Neural cell (in vitro differentiated cells): ENCODE measurements at regions not wholly inside any gene's neighbourhood (a gene's known extent, or its start where the extent isn't known, plus 50 kb on each side); places are given as distances from the start of the nearest gene placed in this dataset.

ENCODE experiments used
- H2AFZ ChIP-seq: fragments of 200-600, 300-800 bp; sonication (generic), shearing (Covaris generic); 2 replicates; pipeline ENCODE4 v1.6.0; 2014; ENCODE audit warnings: low read depth, mild to moderate bottlenecking, antibody characterized with exemption, low read length, moderate library complexity
- H3F3A ChIP-seq: fragments of 200-600 bp; shearing (Covaris generic); 2 replicates; pipeline ENCODE4 v1.6.1; 2016; ENCODE audit warnings: mild to moderate bottlenecking, moderate library complexity, mixed read lengths, antibody characterized with exemption, low read length; ENCODE audit not compliant: insufficient read depth, poor library complexity, severe bottlenecking
- H3K27ac ChIP-seq: fragments of 200-600, 300-800 bp; sonication (generic), shearing (Covaris generic); 2 replicates; pipeline ENCODE4 v1.5.1; 2014; ENCODE audit warnings: mild to moderate bottlenecking, low read length, moderate library complexity
- H3K27me3 ChIP-seq: fragments of 300-800, 200-600 bp; sonication (generic), shearing (Covaris generic); 2 replicates; pipeline ENCODE4 v1.6.0; 2014; ENCODE audit warnings: mild to moderate bottlenecking, low read depth, low read length, moderate library complexity; ENCODE audit not compliant: insufficient read depth
- H3K36me3 ChIP-seq: fragments of 300-800, 200-600 bp; sonication (generic), shearing (Covaris generic); 2 replicates; pipeline ENCODE4 v1.5.1; 2014; ENCODE audit warnings: mild to moderate bottlenecking, antibody characterized with exemption, low read length, moderate library complexity; ENCODE audit not compliant: insufficient read depth
- H3K4me2 ChIP-seq: fragments of 300-800, 200-600 bp; sonication (generic), shearing (Covaris generic); 2 replicates; pipeline ENCODE4 v1.6.0; 2014; ENCODE audit warnings: mild to moderate bottlenecking, low read length
- H3K4me3 ChIP-seq: fragments of 300-800, 200-600 bp; sonication (generic), shearing (Covaris generic); 2 replicates; pipeline ENCODE4 v1.5.1; 2014; ENCODE audit warnings: mild to moderate bottlenecking, low read length, moderate library complexity
- H3K79me2 ChIP-seq: fragments of 200-600 bp; shearing (Covaris generic); replicated peaks from 2 replicates; pipeline ENCODE4 v1.6.0; 2014; ENCODE audit warnings: mild to moderate bottlenecking, low read length, moderate library complexity; ENCODE audit not compliant: insufficient read depth
- H3K9ac ChIP-seq: fragments of 300-800, 200-600 bp; sonication (generic), shearing (Covaris generic); 2 replicates; pipeline ENCODE4 v1.6.1; 2016; ENCODE audit warnings: mild to moderate bottlenecking, low read length, mixed read lengths
- H3K9me2 ChIP-seq: fragments of 200-600 bp; shearing (Covaris generic); 2 replicates; pipeline ENCODE4 v1.6.1; 2016; ENCODE audit warnings: mild to moderate bottlenecking, low read length, mixed read lengths; ENCODE audit not compliant: insufficient read depth
- H3K9me3 ChIP-seq: fragments of 200-600, 300-800 bp; sonication (generic), shearing (Covaris generic); 2 replicates; pipeline ENCODE4 v1.6.1; 2016; ENCODE audit warnings: mild to moderate bottlenecking, mixed run types, low read length, moderate library complexity, mixed read lengths
- H4K20me1 ChIP-seq: fragments of 200-600 bp; shearing (Covaris generic); 2 replicates; pipeline ENCODE4 v1.6.1; 2016; ENCODE audit warnings: mild to moderate bottlenecking, mixed run types; ENCODE audit not compliant: insufficient read depth
- EP300 ChIP-seq: fragments of 450-650 bp; conservative IDR thresholded peaks from 2 replicates; pipeline ENCODE4 v1.6.1; 2014; ENCODE audit warnings: antibody characterized with exemption, mild to moderate bottlenecking, moderate library complexity; ENCODE audit not compliant: poor library complexity, severe bottlenecking
- EZH2 ChIP-seq: fragments of 200-600, 300-800 bp; shearing (Covaris generic), sonication (generic); IDR thresholded peaks from 2 replicates; pipeline ENCODE4 v1.6.1; 2014; ENCODE audit warnings: antibody characterized with exemption, low read length, borderline replicate concordance, mild to moderate bottlenecking; ENCODE audit not compliant: insufficient read depth, poor library complexity, severe bottlenecking
- MXI1 ChIP-seq: fragments of 450-650 bp; conservative IDR thresholded peaks from 2 replicates; pipeline ENCODE4 v1.6.1; 2014; ENCODE audit warnings: antibody characterized with exemption, mild to moderate bottlenecking; ENCODE audit not compliant: poor library complexity, severe bottlenecking
- POLR2AphosphoS5 ChIP-seq: IDR thresholded peaks from 2 replicates; pipeline ENCODE4 v1.6.1; 2012
- RAD21 ChIP-seq: fragments of 450-650 bp; conservative IDR thresholded peaks from 2 replicates; pipeline ENCODE4 v1.6.1; 2014; ENCODE audit warnings: antibody characterized with exemption, mild to moderate bottlenecking, moderate library complexity
- REST ChIP-seq: IDR thresholded peaks from 2 replicates; pipeline ENCODE4 v1.6.1; 2012; ENCODE audit warnings: borderline replicate concordance
- SMC3 ChIP-seq: fragments of 450-650 bp; conservative IDR thresholded peaks from 2 replicates; pipeline ENCODE4 v1.6.1; 2014; ENCODE audit warnings: antibody characterized with exemption, mild to moderate bottlenecking, moderate library complexity; ENCODE audit not compliant: poor library complexity
- TAF1 ChIP-seq: IDR thresholded peaks from 2 replicates; pipeline ENCODE4 v1.6.1; 2012; ENCODE audit warnings: low read depth
- TF ChIP-seq, protein P1 (sequence below): fragments of 450-650 bp; IDR thresholded peaks from 2 replicates; pipeline ENCODE4 v1.5.1; 2014; ENCODE audit warnings: antibody characterized with exemption, mild to moderate bottlenecking, moderate library complexity; ENCODE audit not compliant: poor library complexity, severe bottlenecking

GRCh38 chr2:12076810-12077209 lies 330.4 kb downstream of the LPIN1 start:
- Histone ChIP-seq H2AFZ (no peak overlapping the region), H4K20me1 (no peaks in the 10 kb centered on the region), H3F3A (no peaks in the 10 kb centered on the region), H3K9ac (no peak overlapping the region), H3K79me2 (no peaks in the 10 kb centered on the region), H3K27me3 (no peaks in the 10 kb centered on the region), H3K4me3 (no peak overlapping the region), H3K4me2 (no peak overlapping the region), H3K9me3 (no peaks in the 10 kb centered on the region), H3K36me3 (no peaks in the 10 kb centered on the region), H3K9me2 (no peaks in the 10 kb centered on the region), H3K27ac (no peak overlapping the region)
- no peak for TF ChIP-seq REST
- no peak for TF ChIP-seq RAD21
- no peak for TF ChIP-seq POLR2AphosphoS5
- no peak for TF ChIP-seq MXI1
- no peak for TF ChIP-seq EZH2
- TF ChIP-seq EP300 = no peak
- TF ChIP-seq SMC3 = no peak
- TF ChIP-seq TAF1 = no peak
- TF ChIP-seq, protein P1, sequence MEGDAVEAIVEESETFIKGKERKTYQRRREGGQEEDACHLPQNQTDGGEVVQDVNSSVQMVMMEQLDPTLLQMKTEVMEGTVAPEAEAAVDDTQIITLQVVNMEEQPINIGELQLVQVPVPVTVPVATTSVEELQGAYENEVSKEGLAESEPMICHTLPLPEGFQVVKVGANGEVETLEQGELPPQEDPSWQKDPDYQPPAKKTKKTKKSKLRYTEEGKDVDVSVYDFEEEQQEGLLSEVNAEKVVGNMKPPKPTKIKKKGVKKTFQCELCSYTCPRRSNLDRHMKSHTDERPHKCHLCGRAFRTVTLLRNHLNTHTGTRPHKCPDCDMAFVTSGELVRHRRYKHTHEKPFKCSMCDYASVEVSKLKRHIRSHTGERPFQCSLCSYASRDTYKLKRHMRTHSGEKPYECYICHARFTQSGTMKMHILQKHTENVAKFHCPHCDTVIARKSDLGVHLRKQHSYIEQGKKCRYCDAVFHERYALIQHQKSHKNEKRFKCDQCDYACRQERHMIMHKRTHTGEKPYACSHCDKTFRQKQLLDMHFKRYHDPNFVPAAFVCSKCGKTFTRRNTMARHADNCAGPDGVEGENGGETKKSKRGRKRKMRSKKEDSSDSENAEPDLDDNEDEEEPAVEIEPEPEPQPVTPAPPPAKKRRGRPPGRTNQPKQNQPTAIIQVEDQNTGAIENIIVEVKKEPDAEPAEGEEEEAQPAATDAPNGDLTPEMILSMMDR = no peak

DNA sequence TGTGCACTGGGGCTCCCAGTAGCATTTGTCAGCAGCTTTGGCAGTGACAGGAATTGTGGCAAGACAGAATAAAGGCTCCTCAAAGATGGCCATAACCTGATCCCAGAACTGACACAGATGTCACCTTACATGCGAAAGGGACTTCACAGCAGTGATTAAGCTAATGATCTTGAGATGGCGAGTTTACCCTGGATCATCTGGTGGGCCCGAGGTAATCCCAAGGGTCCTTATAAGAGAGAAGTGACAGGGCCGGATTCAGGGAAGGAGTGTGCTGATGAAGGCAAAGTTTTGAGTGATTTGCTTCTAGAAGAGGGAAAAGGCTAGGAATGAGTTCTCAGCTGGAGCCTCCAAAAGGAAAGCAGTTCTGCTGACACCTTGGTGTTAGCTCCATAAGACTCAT lies 333.9 kb downstream of the LPIN1 start:
- H4K20me1 ChIP-seq = no peaks in the 10 kb centered on the region
- H2AFZ ChIP-seq = no peak overlapping the region
- H3K4me3 ChIP-seq = no peak overlapping the region
- H3K9ac ChIP-seq = no peak overlapping the region
- no peaks in the 10 kb centered on the region for H3K9me2 ChIP-seq
- no peak overlapping the region for H3K4me2 ChIP-seq
- no peaks in the 10 kb centered on the region for H3K9me3 ChIP-seq
- no peaks in the 10 kb centered on the region for H3K79me2 ChIP-seq
- H3K27ac ChIP-seq = no peak overlapping the region
- no peaks in the 10 kb centered on the region for H3K36me3 ChIP-seq
- H3F3A ChIP-seq = no peaks in the 10 kb centered on the region
- H3K27me3 ChIP-seq = no peaks in the 10 kb centered on the region
- TF ChIP-seq MXI1 (no peak), REST (no peak), SMC3 (no peak), EZH2 (no peak), POLR2AphosphoS5 (no peak), EP300 (no peak), RAD21 (no peak), TAF1 (no peak)
- TF ChIP-seq, protein P1 = no peak
